ENCODE measurements at regions not wholly inside any gene's neighbourhood (a gene's known extent, or its start where the extent isn't known, plus 50 kb on each side); places are given as distances from the start of the nearest gene placed in this dataset.

GRCh38 chr2:116145031-116145430 lies 1669.5 kb upstream of the DDX18 start:
- TF ChIP-seq CTCF (conservative IDR thresholded peaks at IDR 0.05 in 1 of 2, IDR thresholded peaks at IDR 0.05 in 1 of 2; ENCODE audit: extremely low read depth in 1 of 2, insufficient read depth in 1 of 2, low read depth in 1 of 2, low read length in 2 of 2) (no peak), EZH2 (IDR thresholded peaks at IDR 0.05; ENCODE audit: borderline replicate concordance, low read length) (no peak)

Data from mammary epithelial cell (primary cell).